Right ventricle myocardium superior (tissue), 1 donor: ENCODE measurements at regions not wholly inside any gene's neighbourhood (a gene's known extent, or its start where the extent isn't known, plus 50 kb on each side); places are given as distances from the start of the nearest gene placed in this dataset.

ENCODE experiments used
- ATAC-seq: fragments of 200-7000 bp; cut with Tn5 transposase; one replicate; pipeline ENCODE4 v1.9.1; 2020; ENCODE audit warnings: mild to moderate bottlenecking; ENCODE audit not compliant: poor library complexity
- DNase-seq: peaks from one replicate; pipeline ENCODE4 v3.0.0-alpha.2; 2020
- intact Hi-C: fragments of 100-400 bp; cut with DNase I; formaldehyde crosslinking; loops from one replicate; pipeline ENCODE4 v1.11.2; 2022
- donor health status: DM: no; HTN: yes; CAD: no; lungs with severe emphysema.

- no peak for DNase-seq
Observed at GRCh38 chr11:131165036-131165435, 205.4 kb upstream of the NTM start.

GRCh38 chr11:131168839-131169713 is 201.3 kb upstream of the NTM start:
- no peak for DNase-seq
- intact Hi-C loops = no loop called here

More at GRCh38 chr11:131165036-131165435, 205.4 kb upstream of the NTM start:
- no peak for ATAC-seq
- intact Hi-C loops = no loop called here

GRCh38 chr11:131172011-131172410 is 198.4 kb upstream of the NTM start:
- DNase-seq (no peak), ATAC-seq (no peak)
- intact Hi-C loops = no loop called here

More at GRCh38 chr11:131168839-131169713, 201.3 kb upstream of the NTM start:
- ATAC-seq = no peak

- ATAC-seq = peak; percentile 88
- DNase-seq = no peak
- intact Hi-C loops = no loop called here
Observed at GRCh38 chr11:131178020-131178419, 192.4 kb upstream of the NTM start.

GRCh38 chr11:131178596-131178995 is 191.8 kb upstream of the NTM start:
- ATAC-seq = no peak
- DNase-seq = no peak
- intact Hi-C loops = no loop called here

GRCh38 chr11:131179836-131180235 is 190.6 kb upstream of the NTM start:
- no peak for ATAC-seq
- intact Hi-C loops = no loop called here

GRCh38 chr11:131185915-131186314 is 184.5 kb upstream of the NTM start:
- ATAC-seq (peak; percentile 65), DNase-seq (no peak)
- intact Hi-C loops = no loop called here

More at GRCh38 chr11:131179836-131180235, 190.6 kb upstream of the NTM start:
- DNase-seq = no peak

GRCh38 chr11:131186629-131187101 is 183.8 kb upstream of the NTM start:
- ATAC-seq = peak; percentile 36
- intact Hi-C loops = no loop called here
- no peak for DNase-seq

- ATAC-seq (no peak), DNase-seq (no peak)
- intact Hi-C loops = no loop called here
Observed at GRCh38 chr11:131190446-131190845, 180.0 kb upstream of the NTM start.

GRCh38 chr11:131191606-131192005 is 178.8 kb upstream of the NTM start:
- DNase-seq = no peak
- intact Hi-C loops = no loop called here
- ATAC-seq = no peak

- intact Hi-C loops = no loop called here
- DNase-seq (no peak), ATAC-seq (no peak)
Observed at GRCh38 chr11:131192628-131193027, 177.8 kb upstream of the NTM start.

GRCh38 chr11:131193031-131193501 is 177.3 kb upstream of the NTM start:
- intact Hi-C loops = no loop called here
- ATAC-seq = no peak
- DNase-seq = no peak

GRCh38 chr11:131194726-131195125 is 175.7 kb upstream of the NTM start:
- no peak for DNase-seq
- no peak for ATAC-seq

GRCh38 chr11:131195661-131196517 is 174.5 kb upstream of the NTM start:
- ATAC-seq = peak; percentile 83
- peak; percentile 64 for DNase-seq
- intact Hi-C loops = no loop called here

More at GRCh38 chr11:131194726-131195125, 175.7 kb upstream of the NTM start:
- intact Hi-C loops = no loop called here

- intact Hi-C loops = no loop called here
- DNase-seq (no peak), ATAC-seq (no peak)
Observed at GRCh38 chr11:131198161-131199014, 172.0 kb upstream of the NTM start.

- ATAC-seq (no peak), DNase-seq (no peak)
- intact Hi-C loops = no loop called here
Observed at GRCh38 chr11:131199015-131199280, 171.5 kb upstream of the NTM start.

- ATAC-seq (no peak), DNase-seq (no peak)
- intact Hi-C loops = no loop called here
Observed at GRCh38 chr11:131201674-131202073, 168.7 kb upstream of the NTM start.

- ATAC-seq = no peak
- DNase-seq = no peak
- intact Hi-C loops = no loop called here
Observed at GRCh38 chr11:131203040-131203439, 167.4 kb upstream of the NTM start.

GRCh38 chr11:131204282-131204681 is 166.1 kb upstream of the NTM start:
- ATAC-seq (no peak), DNase-seq (no peak)
- intact Hi-C loops = no loop called here
